Activated CD8-positive, alpha-beta memory T cell treated with anti-CD3 and anti-CD28 coated beads, Interleukin-2, amount 10 ng/mL, durations not matched to agents 7 days and 5 days (primary cell): ENCODE measurements at regions not wholly inside any gene's neighbourhood (a gene's known extent, or its start where the extent isn't known, plus 50 kb on each side); places are given as distances from the start of the nearest gene placed in this dataset.
"Not testable (repeated sequence)": the region's sequence is repeated elsewhere in the genome, so short reads cannot be mapped to it uniquely, and the experiment has no call there.

Source experiments
- ATAC-seq: fragments of 150-1000 bp; cut with Tn5 transposase; one replicate; pipeline ENCODE4 v1.10.0; 2021; ENCODE audit warnings: moderate library complexity
- CTCF ChIA-PET: fragments of 350-600 bp; sonication (Branson Sonifier 250); formaldehyde crosslinking; loops from one replicate; lab custom pipeline; 2021; ENCODE audit warnings: antibody characterized with exemption; lab: Charles Lee
- DNase-seq: peaks from one replicate; pipeline ENCODE4 v3.0.0-alpha.2; 2020
- H3K27ac Mint-ChIP-seq: one replicate; pipeline ENCODE4 v1.8.0; 2021; ENCODE audit warnings: mild to moderate bottlenecking, mixed read lengths
- H3K27me3 Mint-ChIP-seq: one replicate; pipeline ENCODE4 v1.8.0; 2021; ENCODE audit warnings: mixed read lengths
- H3K36me3 Mint-ChIP-seq: one replicate; pipeline ENCODE4 v1.8.0; 2021; ENCODE audit warnings: mild to moderate bottlenecking, mixed read lengths
- H3K4me1 Mint-ChIP-seq: one replicate; pipeline ENCODE4 v1.8.0; 2021; ENCODE audit warnings: mixed read lengths
- H3K4me3 Mint-ChIP-seq: one replicate; pipeline ENCODE4 v1.8.0; 2021; ENCODE audit warnings: mild to moderate bottlenecking, moderate library complexity, mixed read lengths
- H3K9me3 Mint-ChIP-seq: one replicate; pipeline ENCODE4 v1.8.0; 2022; ENCODE audit warnings: low read depth, mixed read lengths

GRCh38 chr18:59795882-59796281 lies 98.7 kb upstream of the CCBE1 start:
- DNase-seq (no peak), ATAC-seq (no peak)
- CTCF ChIA-PET = no interaction called here
- no peaks in the 10 kb centered on the region for H3K36me3 Mint-ChIP-seq
- peaks cover 4% of the 10 kb centered on the region for H3K27me3 Mint-ChIP-seq
- no peak overlapping the region for H3K4me3 Mint-ChIP-seq
- peaks cover 12% of the 10 kb centered on the region for H3K4me1 Mint-ChIP-seq
- no peaks in the 10 kb centered on the region for H3K9me3 Mint-ChIP-seq
- no peak overlapping the region for H3K27ac Mint-ChIP-seq

DNA sequence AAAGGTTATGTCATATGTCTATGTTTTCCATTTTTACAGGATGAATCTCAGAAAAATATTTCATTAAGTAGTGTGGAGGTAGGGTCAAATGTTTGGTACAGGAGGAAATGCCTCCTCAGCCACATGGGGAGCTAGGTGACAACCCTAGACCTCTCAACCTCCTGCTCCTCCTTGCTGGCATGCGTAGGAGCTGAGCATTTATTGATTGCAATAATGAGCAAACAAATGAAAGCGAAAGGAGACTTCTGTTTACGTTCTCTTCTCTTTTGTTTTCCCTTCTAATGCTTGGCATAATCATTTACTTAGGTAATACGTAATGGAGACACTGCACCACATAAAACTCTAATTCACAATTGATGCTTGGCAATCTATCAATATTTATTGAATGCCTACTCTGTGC lies 95.1 kb upstream of the CCBE1 start:
- Mint-ChIP-seq H3K27ac (no peak overlapping the region), H3K27me3 (peaks cover 6% of the 10 kb centered on the region), H3K4me3 (peak overlapping the region; percentile 10), H3K4me1 (peaks cover 11% of the 10 kb centered on the region), H3K36me3 (no peaks in the 10 kb centered on the region), H3K9me3 (no peaks in the 10 kb centered on the region)
- ATAC-seq (peak; percentile 66), DNase-seq (no peak)
- CTCF ChIA-PET = interaction anchor here (2.1 kb wide), 1 partner anchor 31 kb away, joined by 7 read pairs; no protein-coding TSS in a partner anchor

GRCh38 chr18:59790346-59790936 lies 93.2 kb upstream of the CCBE1 start:
- H3K4me3 Mint-ChIP-seq, H3K27ac Mint-ChIP-seq, DNase-seq, ATAC-seq, H3K9me3 Mint-ChIP-seq, H3K36me3 Mint-ChIP-seq: not testable (repeated sequence)
- Mint-ChIP-seq H3K4me1 (peaks cover 11% of the 10 kb centered on the region), H3K27me3 (peaks cover 11% of the 10 kb centered on the region)
- CTCF ChIA-PET = interaction anchor here (2.1 kb wide), 1 partner anchor 33 kb away, joined by 7 read pairs; no protein-coding TSS in a partner anchor

- peaks cover 11% of the 10 kb centered on the region for H3K27me3 Mint-ChIP-seq
- H3K27ac Mint-ChIP-seq = no peak overlapping the region
- ATAC-seq = no peak
- no peaks in the 10 kb centered on the region for H3K9me3 Mint-ChIP-seq
- H3K4me1 Mint-ChIP-seq = peaks cover 5% of the 10 kb centered on the region
- H3K36me3 Mint-ChIP-seq = no peaks in the 10 kb centered on the region
- CTCF ChIA-PET = interaction anchor here (2.0 kb wide), 1 partner anchor 35 kb away, joined by 9 read pairs; no protein-coding TSS in a partner anchor
- no peak overlapping the region for H3K4me3 Mint-ChIP-seq
- DNase-seq = no peak
Measured at GRCh38 chr18:59788791-59789106, 91.5 kb upstream of the CCBE1 start.

GRCh38 chr18:59787998-59788790 lies 91.0 kb upstream of the CCBE1 start:
- H3K4me3 Mint-ChIP-seq = no peak overlapping the region
- peaks cover 13% of the 10 kb centered on the region for H3K27me3 Mint-ChIP-seq
- no peaks in the 10 kb centered on the region for H3K36me3 Mint-ChIP-seq
- no peak for DNase-seq
- H3K9me3 Mint-ChIP-seq = no peaks in the 10 kb centered on the region
- CTCF ChIA-PET = interaction anchor here (2.0 kb wide), 1 partner anchor 35 kb away, joined by 9 read pairs; no protein-coding TSS in a partner anchor
- H3K4me1 Mint-ChIP-seq = peaks cover 6% of the 10 kb centered on the region
- no peak overlapping the region for H3K27ac Mint-ChIP-seq
- ATAC-seq = no peak

DNA sequence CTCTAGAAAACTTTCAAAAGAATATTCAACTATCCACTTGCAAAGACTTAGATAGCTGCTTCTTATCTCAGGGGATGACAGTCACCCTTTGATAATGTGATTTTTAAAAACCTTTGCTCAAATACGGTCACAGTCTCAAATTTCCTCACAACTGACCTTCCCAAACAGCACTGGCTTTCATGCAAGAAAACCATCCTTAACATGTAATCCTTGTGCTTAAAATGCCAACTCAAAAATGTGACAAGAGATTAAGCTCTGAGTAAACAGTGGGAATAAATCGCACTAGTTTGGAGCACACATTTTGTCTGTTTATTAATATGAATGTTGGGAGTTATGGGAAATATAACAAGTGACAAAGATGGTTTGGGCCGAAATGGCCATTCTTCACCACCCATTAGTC lies 87.5 kb upstream of the CCBE1 start:
- Mint-ChIP-seq H3K4me3 (no peak overlapping the region), H3K36me3 (no peaks in the 10 kb centered on the region), H3K27ac (no peak overlapping the region), H3K9me3 (no peaks in the 10 kb centered on the region), H3K4me1 (peaks cover 2% of the 10 kb centered on the region), H3K27me3 (peaks cover 17% of the 10 kb centered on the region)
- CTCF ChIA-PET = interaction anchor here (7.3 kb wide), 1 partner anchor 37 kb away, joined by 112 read pairs; no protein-coding TSS in a partner anchor
- no peak for ATAC-seq
- no peak for DNase-seq

- ATAC-seq (peak; percentile 47), DNase-seq (peak; percentile 51)
- H3K27me3 Mint-ChIP-seq = peaks cover 15% of the 10 kb centered on the region
- CTCF ChIA-PET = interaction anchor here (1.1 to 7.3 kb wide), 2 partner anchors 20 to 39 kb away, joined by 3 to 112 read pairs; no protein-coding TSS in a partner anchor
- H3K4me3 Mint-ChIP-seq = no peak overlapping the region
- H3K27ac Mint-ChIP-seq = no peak overlapping the region
- H3K36me3 Mint-ChIP-seq = no peaks in the 10 kb centered on the region
- H3K9me3 Mint-ChIP-seq = no peaks in the 10 kb centered on the region
- peaks cover 2% of the 10 kb centered on the region for H3K4me1 Mint-ChIP-seq
Measured at GRCh38 chr18:59783138-59783537, 85.9 kb upstream of the CCBE1 start.

- DNase-seq (no peak), ATAC-seq (no peak)
- Mint-ChIP-seq H3K4me3 (no peak overlapping the region), H3K27ac (no peak overlapping the region), H3K27me3 (peaks cover 12% of the 10 kb centered on the region), H3K4me1 (peaks cover 2% of the 10 kb centered on the region), H3K36me3 (no peaks in the 10 kb centered on the region), H3K9me3 (no peaks in the 10 kb centered on the region)
- CTCF ChIA-PET = interaction anchor here (7.3 kb wide), 1 partner anchor 42 kb away, joined by 112 read pairs; no protein-coding TSS in a partner anchor
Measured at GRCh38 chr18:59779979-59780378, 82.8 kb upstream of the CCBE1 start.

GRCh38 chr18:59778434-59778833 lies 81.2 kb upstream of the CCBE1 start:
- DNase-seq (no peak), ATAC-seq (no peak)
- CTCF ChIA-PET = no interaction called here
- Mint-ChIP-seq H3K4me3 (no peak overlapping the region), H3K4me1 (peaks cover 2% of the 10 kb centered on the region), H3K36me3 (no peaks in the 10 kb centered on the region), H3K9me3 (no peaks in the 10 kb centered on the region), H3K27me3 (peaks cover 12% of the 10 kb centered on the region), H3K27ac (no peak overlapping the region)

GRCh38 chr18:59777636-59778035 lies 80.4 kb upstream of the CCBE1 start:
- CTCF ChIA-PET = no interaction called here

GRCh38 chr18:59769129-59769865 lies 72.1 kb upstream of the CCBE1 start:
- H3K4me3 Mint-ChIP-seq = no peak overlapping the region
- ATAC-seq (no peak), DNase-seq (no peak)
- H3K4me1 Mint-ChIP-seq = no peaks in the 10 kb centered on the region
- no peak overlapping the region for H3K27ac Mint-ChIP-seq
- H3K27me3 Mint-ChIP-seq = no peaks in the 10 kb centered on the region
- H3K9me3 Mint-ChIP-seq = no peaks in the 10 kb centered on the region
- H3K36me3 Mint-ChIP-seq = no peaks in the 10 kb centered on the region
- CTCF ChIA-PET = interaction anchor here (0.6 to 1.9 kb wide), 2 partner anchors 69 to 73 kb away, joined by 3 to 4 read pairs; partner anchors contain the start of gene CCBE1

More at GRCh38 chr18:59777636-59778035, 80.4 kb upstream of the CCBE1 start:
- no peak for ATAC-seq
- H3K27ac Mint-ChIP-seq = no peak overlapping the region
- H3K4me3 Mint-ChIP-seq = no peak overlapping the region
- no peaks in the 10 kb centered on the region for H3K9me3 Mint-ChIP-seq
- H3K36me3 Mint-ChIP-seq = no peaks in the 10 kb centered on the region
- H3K27me3 Mint-ChIP-seq = peaks cover 6% of the 10 kb centered on the region
- no peak for DNase-seq
- H3K4me1 Mint-ChIP-seq = no peaks in the 10 kb centered on the region

GRCh38 chr18:59768409-59768808 lies 71.2 kb upstream of the CCBE1 start:
- Mint-ChIP-seq H3K27me3 (no peaks in the 10 kb centered on the region), H3K27ac (no peak overlapping the region), H3K36me3 (no peaks in the 10 kb centered on the region), H3K9me3 (no peaks in the 10 kb centered on the region), H3K4me3 (no peak overlapping the region), H3K4me1 (no peaks in the 10 kb centered on the region)
- CTCF ChIA-PET = interaction anchor here (0.6 to 1.9 kb wide), 2 partner anchors 68 to 72 kb away, joined by 3 to 4 read pairs; partner anchors contain the start of gene CCBE1
- DNase-seq (no peak), ATAC-seq (no peak)

- Mint-ChIP-seq H3K36me3 (no peaks in the 10 kb centered on the region), H3K9me3 (no peaks in the 10 kb centered on the region), H3K4me3 (no peak overlapping the region), H3K27me3 (peaks cover 2% of the 10 kb centered on the region), H3K27ac (no peak overlapping the region), H3K4me1 (no peaks in the 10 kb centered on the region)
- CTCF ChIA-PET = interaction anchor here (1.9 kb wide), 1 partner anchor 71 kb away, joined by 4 read pairs; the partner anchor contains the start of gene CCBE1
- DNase-seq (no peak), ATAC-seq (no peak)
Measured at GRCh38 chr18:59767732-59768131, 70.5 kb upstream of the CCBE1 start.
